ENCODE measurements at regions not wholly inside any gene's neighbourhood (a gene's known extent, or its start where the extent isn't known, plus 50 kb on each side); places are given as distances from the start of the nearest gene placed in this dataset.

DNA sequence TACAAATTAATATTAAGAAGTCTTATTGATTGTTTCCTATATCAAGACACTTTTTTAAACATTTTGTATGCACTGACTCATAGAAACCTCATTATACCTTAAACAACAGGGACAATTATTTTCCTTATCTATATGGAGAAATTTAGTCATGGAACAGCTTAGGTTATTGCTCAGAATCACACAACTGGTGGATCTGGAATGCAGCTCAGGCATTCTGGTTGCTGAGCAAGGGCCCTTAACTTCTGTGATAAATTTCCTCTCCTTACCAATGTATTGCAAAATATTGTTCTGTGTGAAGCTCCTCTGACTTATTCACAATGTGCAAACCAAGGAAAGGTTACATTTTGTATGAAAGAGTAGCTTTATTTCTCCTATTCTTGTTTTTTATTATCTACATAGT, 817.8 kb downstream of the LRFN5 start:
- Mint-ChIP-seq H3K27ac (no peak overlapping the region), H3K27me3 (ENCODE audit: low read depth, poor library complexity) (no peaks in the 10 kb centered on the region), H3K9me3 (no peaks in the 10 kb centered on the region), H3K4me3 (no peak overlapping the region), H3K4me1 (no peaks in the 10 kb centered on the region), H3K36me3 (ENCODE audit: low read depth) (no peaks in the 10 kb centered on the region)
- TF ChIP-seq, protein P1, sequence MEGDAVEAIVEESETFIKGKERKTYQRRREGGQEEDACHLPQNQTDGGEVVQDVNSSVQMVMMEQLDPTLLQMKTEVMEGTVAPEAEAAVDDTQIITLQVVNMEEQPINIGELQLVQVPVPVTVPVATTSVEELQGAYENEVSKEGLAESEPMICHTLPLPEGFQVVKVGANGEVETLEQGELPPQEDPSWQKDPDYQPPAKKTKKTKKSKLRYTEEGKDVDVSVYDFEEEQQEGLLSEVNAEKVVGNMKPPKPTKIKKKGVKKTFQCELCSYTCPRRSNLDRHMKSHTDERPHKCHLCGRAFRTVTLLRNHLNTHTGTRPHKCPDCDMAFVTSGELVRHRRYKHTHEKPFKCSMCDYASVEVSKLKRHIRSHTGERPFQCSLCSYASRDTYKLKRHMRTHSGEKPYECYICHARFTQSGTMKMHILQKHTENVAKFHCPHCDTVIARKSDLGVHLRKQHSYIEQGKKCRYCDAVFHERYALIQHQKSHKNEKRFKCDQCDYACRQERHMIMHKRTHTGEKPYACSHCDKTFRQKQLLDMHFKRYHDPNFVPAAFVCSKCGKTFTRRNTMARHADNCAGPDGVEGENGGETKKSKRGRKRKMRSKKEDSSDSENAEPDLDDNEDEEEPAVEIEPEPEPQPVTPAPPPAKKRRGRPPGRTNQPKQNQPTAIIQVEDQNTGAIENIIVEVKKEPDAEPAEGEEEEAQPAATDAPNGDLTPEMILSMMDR (IDR thresholded peaks at IDR 0.05) = no peak
- DNase-seq = no peak

DNA sequence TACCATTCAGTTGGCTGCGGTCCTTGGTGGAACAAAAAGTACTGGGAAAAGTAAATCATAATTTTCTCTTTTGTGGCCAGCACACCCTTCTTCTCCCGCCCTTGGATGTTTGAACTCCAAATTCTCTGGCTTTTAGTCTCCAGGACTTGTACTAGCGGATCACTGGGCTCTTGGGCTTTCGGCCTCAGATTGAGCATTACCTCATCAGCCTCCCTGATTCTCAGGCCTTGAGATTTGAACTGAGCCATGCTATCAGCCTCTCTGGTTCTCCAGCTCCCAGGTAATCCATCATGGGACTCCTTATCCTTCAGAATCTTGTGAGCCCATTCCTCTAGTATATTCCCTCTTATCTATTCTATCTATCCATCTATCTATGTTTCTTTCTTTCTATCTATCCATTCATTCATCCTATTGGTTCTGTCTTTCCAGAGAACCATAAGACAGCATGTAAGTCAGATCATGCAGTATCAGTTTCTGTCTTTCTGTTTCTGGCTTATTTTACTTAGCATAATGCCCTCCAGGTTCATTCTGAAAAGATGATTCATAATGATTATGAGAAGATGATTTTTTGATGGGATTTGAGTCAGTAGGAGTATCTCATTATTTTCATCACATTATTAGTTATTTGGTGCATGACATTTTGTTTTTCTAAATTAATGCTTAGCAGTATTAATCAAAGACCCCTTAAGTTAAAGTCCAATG, 814.9 kb downstream of the LRFN5 start:
- Mint-ChIP-seq H3K27ac (no peak overlapping the region), H3K4me1 (no peaks in the 10 kb centered on the region), H3K36me3 (ENCODE audit: low read depth) (no peaks in the 10 kb centered on the region), H3K9me3 (no peaks in the 10 kb centered on the region), H3K27me3 (ENCODE audit: low read depth, poor library complexity) (no peaks in the 10 kb centered on the region), H3K4me3 (no peak overlapping the region)
- TF ChIP-seq, protein P1 (IDR thresholded peaks at IDR 0.05) = no peak
- no peak for DNase-seq

DNA sequence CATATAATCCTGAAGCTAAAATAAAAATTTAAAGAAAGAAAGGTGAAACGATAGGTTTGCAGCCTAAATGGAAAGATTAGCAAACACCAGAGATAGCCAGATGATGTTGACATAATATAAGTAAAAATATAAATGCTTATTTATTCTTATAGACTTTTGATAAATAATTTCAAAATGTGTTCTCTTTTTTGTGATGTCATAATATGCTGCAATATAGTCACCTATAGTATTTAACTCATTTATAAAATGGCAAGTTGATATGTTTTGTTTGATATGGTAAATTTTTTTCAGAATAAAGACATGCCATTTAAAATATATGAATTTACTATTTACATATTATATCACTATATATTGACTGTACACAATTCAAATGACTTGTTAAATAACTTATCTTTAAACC, 813.4 kb downstream of the LRFN5 start:
- no peaks in the 10 kb centered on the region for H3K9me3 Mint-ChIP-seq
- DNase-seq = no peak
- no peak overlapping the region for H3K27ac Mint-ChIP-seq
- no peaks in the 10 kb centered on the region for H3K27me3 Mint-ChIP-seq (ENCODE audit: low read depth, poor library complexity)
- no peaks in the 10 kb centered on the region for H3K36me3 Mint-ChIP-seq (ENCODE audit: low read depth)
- H3K4me3 Mint-ChIP-seq = no peak overlapping the region
- TF ChIP-seq, protein P1 (IDR thresholded peaks at IDR 0.05) = no peak
- no peaks in the 10 kb centered on the region for H3K4me1 Mint-ChIP-seq

DNA sequence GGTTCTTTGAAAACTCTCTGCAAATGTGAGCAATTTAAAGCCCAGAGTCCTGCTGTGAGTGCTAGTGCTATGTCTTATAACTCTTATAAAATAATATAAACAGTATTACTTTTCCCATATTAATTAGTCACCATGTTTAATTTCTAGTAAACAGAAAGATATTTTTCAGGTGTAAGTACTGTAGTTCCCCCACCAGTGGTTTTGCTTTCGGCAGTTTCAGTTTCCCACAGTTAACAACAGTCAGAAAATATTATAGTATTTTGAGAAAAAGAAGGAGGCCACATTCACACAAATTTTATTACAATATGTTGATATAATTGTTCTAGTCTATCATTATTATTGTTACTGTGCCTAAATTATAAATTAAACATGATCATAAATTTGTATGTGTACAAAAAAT, 800.5 kb downstream of the LRFN5 start:
- no peaks in the 10 kb centered on the region for H3K36me3 Mint-ChIP-seq (ENCODE audit: low read depth)
- H3K9me3 Mint-ChIP-seq = no peaks in the 10 kb centered on the region
- no peak overlapping the region for H3K27ac Mint-ChIP-seq
- no peaks in the 10 kb centered on the region for H3K4me1 Mint-ChIP-seq
- no peak overlapping the region for H3K4me3 Mint-ChIP-seq
- no peak for DNase-seq
- H3K27me3 Mint-ChIP-seq (ENCODE audit: low read depth, poor library complexity) = no peaks in the 10 kb centered on the region
- TF ChIP-seq, protein P1 (IDR thresholded peaks at IDR 0.05) = no peak

DNA sequence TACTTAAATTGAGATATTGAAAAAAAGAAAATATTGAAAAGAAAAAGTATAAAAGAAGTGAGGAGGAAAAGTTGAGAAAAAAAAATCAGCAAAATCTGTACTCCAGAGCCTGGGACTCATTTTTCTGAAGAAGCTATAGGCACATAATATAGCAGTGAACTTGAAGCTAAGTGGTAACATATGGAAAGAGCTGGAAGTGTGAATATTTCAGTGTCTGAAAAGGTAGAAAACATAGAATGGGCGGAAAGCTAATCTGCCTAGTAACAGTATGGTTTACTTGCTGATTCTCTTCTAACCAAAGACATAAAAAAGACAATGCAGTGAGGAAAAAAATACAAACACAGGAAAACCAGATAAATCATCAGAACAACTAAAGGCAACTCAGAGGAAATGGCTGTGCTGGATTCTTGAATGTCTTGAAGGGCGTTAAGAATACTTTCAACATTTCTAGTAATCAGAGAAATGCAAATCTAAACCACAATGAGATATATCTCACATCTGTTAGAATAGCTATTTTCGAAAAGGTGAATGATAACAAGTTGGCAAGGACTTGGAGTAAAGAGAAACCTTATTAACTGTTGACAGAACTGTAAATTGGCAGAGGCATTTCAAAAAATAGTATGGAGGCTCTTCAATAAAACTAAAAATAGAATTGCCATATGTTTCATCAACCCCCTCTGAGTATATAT, 784.6 kb downstream of the LRFN5 start:
- no peak overlapping the region for H3K27ac Mint-ChIP-seq
- no peak overlapping the region for H3K4me3 Mint-ChIP-seq
- TF ChIP-seq, protein P1 (IDR thresholded peaks at IDR 0.05) = no peak
- H3K27me3 Mint-ChIP-seq (ENCODE audit: low read depth, poor library complexity) = no peaks in the 10 kb centered on the region
- DNase-seq = no peak
- no peaks in the 10 kb centered on the region for H3K9me3 Mint-ChIP-seq
- no peaks in the 10 kb centered on the region for H3K36me3 Mint-ChIP-seq (ENCODE audit: low read depth)
- no peaks in the 10 kb centered on the region for H3K4me1 Mint-ChIP-seq

DNA sequence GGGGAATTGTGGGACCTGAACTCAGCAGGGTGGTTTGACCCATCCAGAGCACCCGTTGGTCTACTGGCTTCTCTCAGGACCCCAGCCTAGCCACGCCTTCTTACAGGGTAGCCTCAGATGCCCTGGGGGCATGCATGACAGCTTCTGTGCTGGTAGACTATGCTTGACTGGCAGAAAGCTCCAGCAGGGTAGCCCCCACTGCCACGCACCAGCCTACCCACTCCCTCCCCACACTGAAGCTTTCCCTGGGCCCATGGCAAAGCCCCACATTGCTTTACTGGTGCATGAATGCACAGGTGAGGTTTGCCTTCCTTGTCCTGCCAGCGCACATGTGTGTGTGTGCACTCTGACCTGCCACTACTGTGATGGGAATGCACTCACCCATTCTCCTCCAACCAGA, 772.2 kb downstream of the LRFN5 start:
- Mint-ChIP-seq H3K27me3 (ENCODE audit: low read depth, poor library complexity) (peaks cover 4% of the 10 kb centered on the region), H3K4me3 (no peak overlapping the region), H3K4me1 (no peaks in the 10 kb centered on the region), H3K36me3 (ENCODE audit: low read depth) (no peaks in the 10 kb centered on the region), H3K27ac (no peak overlapping the region), H3K9me3 (no peaks in the 10 kb centered on the region)
- no peak for DNase-seq
- TF ChIP-seq, protein P1 (IDR thresholded peaks at IDR 0.05) = no peak

All from nephron progenitor cell (in vitro differentiated cells).